Liver (tissue), 8 donors: ENCODE measurements at regions not wholly inside any gene's neighbourhood (a gene's known extent, or its start where the extent isn't known, plus 50 kb on each side); places are given as distances from the start of the nearest gene placed in this dataset.

Experiments used
- DNase-seq: peaks from one replicate; pipeline ENCODE4 v3.0.0-alpha.2; 2017; ENCODE audit warnings: low spot score
- H3K27ac ChIP-seq, 2 donors: one replicate each; pipeline ENCODE4 v1.7.0; 2013; ENCODE audit warnings: inconsistent platforms in 2 of 2, low read length in 2 of 2, control low read depth in 1 of 2, low read depth in 1 of 2, mild to moderate bottlenecking in 1 of 2
- H3K27me3 ChIP-seq, 4 donors: one replicate each; pipeline versions ENCODE4 v1.6.1 to v1.7.0; 2013; ENCODE audit warnings: low read length in 3 of 4, inconsistent platforms in 1 of 4, mild to moderate bottlenecking in 1 of 4, moderate library complexity in 1 of 4; ENCODE audit not compliant: control insufficient read depth in 4 of 4, insufficient read depth in 4 of 4
- H3K36me3 ChIP-seq, 4 donors: one replicate each; pipeline versions ENCODE4 v1.6.1 to v1.7.0; 2013; ENCODE audit warnings: low read length in 3 of 4, mild to moderate bottlenecking in 3 of 4, low read depth in 1 of 4, moderate library complexity in 1 of 4; ENCODE audit not compliant: control insufficient read depth in 4 of 4, insufficient read depth in 3 of 4
- H3K4me1 ChIP-seq, 4 donors: one replicate each; pipeline versions ENCODE4 v1.6.1 to v1.7.0; 2013; ENCODE audit warnings: low read length in 3 of 4, mild to moderate bottlenecking in 3 of 4, moderate library complexity in 1 of 4; ENCODE audit not compliant: control insufficient read depth in 4 of 4, insufficient read depth in 4 of 4
- H3K4me3 ChIP-seq, 3 donors: one replicate each; pipeline versions ENCODE4 v1.6.1 to v1.7.0; 2013; ENCODE audit warnings: low read length in 3 of 3, control low read depth in 1 of 3, low read depth in 1 of 3, mild to moderate bottlenecking in 1 of 3
- H3K9ac ChIP-seq, 2 donors: one replicate each; pipeline ENCODE4 v1.7.0; 2013; ENCODE audit warnings: low read length in 2 of 2, mild to moderate bottlenecking in 2 of 2, moderate library complexity in 2 of 2, control low read depth in 1 of 2, low read depth in 1 of 2
- H3K9me3 ChIP-seq, 4 donors: one replicate each; pipeline versions ENCODE4 v1.6.1 to v1.7.0; 2013; ENCODE audit warnings: low read length in 3 of 4; ENCODE audit not compliant: control insufficient read depth in 4 of 4
- FOXA1 ChIP-seq: IDR thresholded peaks from 2 replicates; pipeline ENCODE4 v1.6.1; 2016; ENCODE audit warnings: antibody characterized with exemption
- GABPA ChIP-seq, 2 donors: IDR thresholded peaks in 1 of 2; conservative IDR thresholded peaks in 1 of 2; 2 replicates each; pipeline ENCODE4 v1.6.1; 2016; ENCODE audit warnings: antibody characterized with exemption in 2 of 2, mild to moderate bottlenecking in 1 of 2, moderate library complexity in 1 of 2
- JUND ChIP-seq, 2 donors: IDR thresholded peaks; 2 replicates each; pipeline ENCODE4 v1.6.1; 2016; ENCODE audit warnings: antibody characterized with exemption in 2 of 2
- RAD21 ChIP-seq, 2 donors: IDR thresholded peaks; 2 replicates each; pipeline ENCODE4 v1.6.1; 2016; ENCODE audit warnings: antibody characterized with exemption in 2 of 2, mild to moderate bottlenecking in 2 of 2
- YY1 ChIP-seq: IDR thresholded peaks from 2 replicates; pipeline ENCODE4 v1.6.1; 2016; ENCODE audit warnings: antibody characterized with exemption, mild to moderate bottlenecking
- WGBS: extraction: QIAGEN DNeasy Blood & Tissue Kit; methylation state at CpG from one replicate; pipeline ENCODE4 v1.1.7; 2013; 5-methylcytosine and 5-hydroxymethylcytosine counted together
- TF ChIP-seq, protein P1 (sequence below): IDR thresholded peaks from 2 replicates; pipeline ENCODE4 v1.6.1; 2016; ENCODE audit warnings: antibody characterized with exemption
- TF ChIP-seq, protein P2 (sequence below): fragments of 150-350 bp; IDR thresholded peaks from 2 replicates; pipeline ENCODE4 v1.5.1; 2017; ENCODE audit warnings: improper control_type of control experiment, low read depth, low read length; ENCODE audit not compliant: missing input control
- TF ChIP-seq, protein P3 (sequence below): IDR thresholded peaks from 2 replicates; pipeline ENCODE4 v1.6.1; 2016; ENCODE audit warnings: antibody characterized with exemption
- TF ChIP-seq, protein P4 (sequence below): IDR thresholded peaks from 2 replicates; pipeline ENCODE4 v1.6.1; 2016; ENCODE audit warnings: antibody characterized with exemption, mild to moderate bottlenecking
- TF ChIP-seq, protein P5 (sequence below): IDR thresholded peaks from 2 replicates; pipeline ENCODE4 v1.6.1; 2016; ENCODE audit warnings: antibody characterized with exemption
- donor health status: healthy.
- donor health status: healthy.
- donor health status: healthy.
- donor health status: healthy.
- donor health status: healthy.

DNA sequence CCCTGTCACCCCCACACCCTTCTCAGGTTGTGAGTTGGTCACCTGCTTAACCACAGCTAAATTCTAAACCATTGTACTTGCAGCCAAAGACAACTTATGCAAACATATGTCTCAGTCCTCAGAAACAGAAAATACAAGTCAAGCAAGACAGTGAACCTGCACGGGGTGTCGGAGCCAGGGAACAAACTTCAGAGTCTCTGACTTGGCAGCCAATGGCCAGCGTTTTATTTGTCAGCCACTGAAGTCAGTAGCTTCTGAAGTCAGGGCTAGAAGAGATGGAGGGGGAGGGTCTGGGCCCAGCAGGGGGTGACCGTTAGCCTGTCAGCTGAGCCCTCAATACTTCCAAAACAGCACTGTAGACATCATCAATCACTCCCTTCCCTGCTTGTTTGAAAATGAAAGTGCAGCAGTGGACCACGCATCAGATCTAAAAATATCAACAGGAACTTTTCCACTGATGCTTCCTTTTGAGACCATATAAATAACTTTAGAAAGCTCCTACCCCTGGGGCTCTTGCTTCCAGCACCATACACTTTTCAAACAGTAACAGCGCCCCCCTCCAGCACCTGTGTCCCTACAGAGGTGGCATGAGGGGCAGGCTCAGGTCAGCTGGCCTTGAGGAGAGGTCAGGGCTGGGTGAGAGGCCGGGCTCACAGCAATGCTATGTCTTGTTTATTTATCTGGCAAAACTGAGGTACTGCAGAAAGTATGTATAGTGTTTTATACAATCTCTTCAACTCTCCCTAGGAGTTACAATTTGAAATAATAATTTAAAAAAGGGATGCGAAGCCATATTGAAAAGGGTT lies 142.5 kb downstream of the ACER2 start:
- DNase-seq = no peak
- H3K36me3 ChIP-seq = no peaks in the 10 kb centered on the region
- no peak overlapping the region for H3K4me3 ChIP-seq
- H3K4me1 ChIP-seq = no peaks in the 10 kb centered on the region
- no peak for TF ChIP-seq JUND (IDR thresholded peaks at IDR 0.05)
- TF ChIP-seq FOXA1 = no peak
- TF ChIP-seq YY1 = no peak
- H3K27ac ChIP-seq = no peak overlapping the region
- no peaks in the 10 kb centered on the region for H3K27me3 ChIP-seq
- peaks cover 0 to 4% (median 0%) of the 10 kb centered on the region in 4 donors for H3K9me3 ChIP-seq
- WGBS = 30% methylated on average over 8 of the region's 8 CpGs
- no peak overlapping the region for H3K9ac ChIP-seq

DNA sequence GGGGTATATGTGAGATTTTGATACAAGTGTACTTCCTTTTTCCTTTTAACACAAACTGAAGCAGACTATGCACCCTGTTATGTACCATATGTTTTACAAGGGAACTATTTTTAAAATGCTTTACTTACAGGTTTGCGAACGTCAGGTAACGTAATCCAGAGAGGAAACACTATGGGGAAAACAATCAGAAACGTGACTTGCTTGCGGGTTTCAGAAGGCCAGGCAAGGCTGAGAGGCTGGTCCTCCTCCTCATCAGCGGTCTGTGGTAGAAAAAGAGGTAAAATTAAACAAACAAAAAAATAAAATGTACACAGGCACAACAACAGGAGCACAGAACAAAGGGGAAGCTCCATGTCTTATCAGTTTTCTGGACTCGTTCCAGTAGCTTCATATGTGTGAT lies 141.2 kb downstream of the ACER2 start:
- Histone ChIP-seq H3K27me3 (no peaks in the 10 kb centered on the region), H3K4me1 (no peaks in the 10 kb centered on the region), H3K9ac (no peak overlapping the region), H3K27ac (no peak overlapping the region), H3K9me3 (peaks cover 0 to 4% (median 0%) of the 10 kb centered on the region in 4 donors), H3K36me3 (no peaks in the 10 kb centered on the region), H3K4me3 (no peak overlapping the region)
- no peak for DNase-seq
- TF ChIP-seq RAD21 (IDR thresholded peaks at IDR 0.05) (no peak), GABPA (IDR thresholded peaks at IDR 0.05 in 1 of 2, conservative IDR thresholded peaks at IDR 0.05 in 1 of 2) (no peak)
- TF ChIP-seq, protein P1, sequence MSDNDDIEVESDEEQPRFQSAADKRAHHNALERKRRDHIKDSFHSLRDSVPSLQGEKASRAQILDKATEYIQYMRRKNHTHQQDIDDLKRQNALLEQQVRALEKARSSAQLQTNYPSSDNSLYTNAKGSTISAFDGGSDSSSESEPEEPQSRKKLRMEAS = no peak
- TF ChIP-seq, protein P2, sequence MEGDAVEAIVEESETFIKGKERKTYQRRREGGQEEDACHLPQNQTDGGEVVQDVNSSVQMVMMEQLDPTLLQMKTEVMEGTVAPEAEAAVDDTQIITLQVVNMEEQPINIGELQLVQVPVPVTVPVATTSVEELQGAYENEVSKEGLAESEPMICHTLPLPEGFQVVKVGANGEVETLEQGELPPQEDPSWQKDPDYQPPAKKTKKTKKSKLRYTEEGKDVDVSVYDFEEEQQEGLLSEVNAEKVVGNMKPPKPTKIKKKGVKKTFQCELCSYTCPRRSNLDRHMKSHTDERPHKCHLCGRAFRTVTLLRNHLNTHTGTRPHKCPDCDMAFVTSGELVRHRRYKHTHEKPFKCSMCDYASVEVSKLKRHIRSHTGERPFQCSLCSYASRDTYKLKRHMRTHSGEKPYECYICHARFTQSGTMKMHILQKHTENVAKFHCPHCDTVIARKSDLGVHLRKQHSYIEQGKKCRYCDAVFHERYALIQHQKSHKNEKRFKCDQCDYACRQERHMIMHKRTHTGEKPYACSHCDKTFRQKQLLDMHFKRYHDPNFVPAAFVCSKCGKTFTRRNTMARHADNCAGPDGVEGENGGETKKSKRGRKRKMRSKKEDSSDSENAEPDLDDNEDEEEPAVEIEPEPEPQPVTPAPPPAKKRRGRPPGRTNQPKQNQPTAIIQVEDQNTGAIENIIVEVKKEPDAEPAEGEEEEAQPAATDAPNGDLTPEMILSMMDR = no peak
- TF ChIP-seq, protein P3, sequence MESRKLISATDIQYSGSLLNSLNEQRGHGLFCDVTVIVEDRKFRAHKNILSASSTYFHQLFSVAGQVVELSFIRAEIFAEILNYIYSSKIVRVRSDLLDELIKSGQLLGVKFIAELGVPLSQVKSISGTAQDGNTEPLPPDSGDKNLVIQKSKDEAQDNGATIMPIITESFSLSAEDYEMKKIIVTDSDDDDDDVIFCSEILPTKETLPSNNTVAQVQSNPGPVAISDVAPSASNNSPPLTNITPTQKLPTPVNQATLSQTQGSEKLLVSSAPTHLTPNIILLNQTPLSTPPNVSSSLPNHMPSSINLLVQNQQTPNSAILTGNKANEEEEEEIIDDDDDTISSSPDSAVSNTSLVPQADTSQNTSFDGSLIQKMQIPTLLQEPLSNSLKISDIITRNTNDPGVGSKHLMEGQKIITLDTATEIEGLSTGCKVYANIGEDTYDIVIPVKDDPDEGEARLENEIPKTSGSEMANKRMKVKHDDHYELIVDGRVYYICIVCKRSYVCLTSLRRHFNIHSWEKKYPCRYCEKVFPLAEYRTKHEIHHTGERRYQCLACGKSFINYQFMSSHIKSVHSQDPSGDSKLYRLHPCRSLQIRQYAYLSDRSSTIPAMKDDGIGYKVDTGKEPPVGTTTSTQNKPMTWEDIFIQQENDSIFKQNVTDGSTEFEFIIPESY = no peak
- TF ChIP-seq, protein P4, sequence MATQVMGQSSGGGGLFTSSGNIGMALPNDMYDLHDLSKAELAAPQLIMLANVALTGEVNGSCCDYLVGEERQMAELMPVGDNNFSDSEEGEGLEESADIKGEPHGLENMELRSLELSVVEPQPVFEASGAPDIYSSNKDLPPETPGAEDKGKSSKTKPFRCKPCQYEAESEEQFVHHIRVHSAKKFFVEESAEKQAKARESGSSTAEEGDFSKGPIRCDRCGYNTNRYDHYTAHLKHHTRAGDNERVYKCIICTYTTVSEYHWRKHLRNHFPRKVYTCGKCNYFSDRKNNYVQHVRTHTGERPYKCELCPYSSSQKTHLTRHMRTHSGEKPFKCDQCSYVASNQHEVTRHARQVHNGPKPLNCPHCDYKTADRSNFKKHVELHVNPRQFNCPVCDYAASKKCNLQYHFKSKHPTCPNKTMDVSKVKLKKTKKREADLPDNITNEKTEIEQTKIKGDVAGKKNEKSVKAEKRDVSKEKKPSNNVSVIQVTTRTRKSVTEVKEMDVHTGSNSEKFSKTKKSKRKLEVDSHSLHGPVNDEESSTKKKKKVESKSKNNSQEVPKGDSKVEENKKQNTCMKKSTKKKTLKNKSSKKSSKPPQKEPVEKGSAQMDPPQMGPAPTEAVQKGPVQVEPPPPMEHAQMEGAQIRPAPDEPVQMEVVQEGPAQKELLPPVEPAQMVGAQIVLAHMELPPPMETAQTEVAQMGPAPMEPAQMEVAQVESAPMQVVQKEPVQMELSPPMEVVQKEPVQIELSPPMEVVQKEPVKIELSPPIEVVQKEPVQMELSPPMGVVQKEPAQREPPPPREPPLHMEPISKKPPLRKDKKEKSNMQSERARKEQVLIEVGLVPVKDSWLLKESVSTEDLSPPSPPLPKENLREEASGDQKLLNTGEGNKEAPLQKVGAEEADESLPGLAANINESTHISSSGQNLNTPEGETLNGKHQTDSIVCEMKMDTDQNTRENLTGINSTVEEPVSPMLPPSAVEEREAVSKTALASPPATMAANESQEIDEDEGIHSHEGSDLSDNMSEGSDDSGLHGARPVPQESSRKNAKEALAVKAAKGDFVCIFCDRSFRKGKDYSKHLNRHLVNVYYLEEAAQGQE = no peak
- TF ChIP-seq, protein P5, sequence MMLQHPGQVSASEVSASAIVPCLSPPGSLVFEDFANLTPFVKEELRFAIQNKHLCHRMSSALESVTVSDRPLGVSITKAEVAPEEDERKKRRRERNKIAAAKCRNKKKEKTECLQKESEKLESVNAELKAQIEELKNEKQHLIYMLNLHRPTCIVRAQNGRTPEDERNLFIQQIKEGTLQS = no peak
- 77% methylated on average over 7 of the region's 7 CpGs for WGBS
